ENCODE measurements at regions not wholly inside any gene's neighbourhood (a gene's known extent, or its start where the extent isn't known, plus 50 kb on each side); places are given as distances from the start of the nearest gene placed in this dataset.

- TF ChIP-seq ZFX (IDR thresholded peaks at IDR 0.05; ENCODE audit: borderline replicate concordance) (no peak), CTCF (IDR thresholded peaks at IDR 0.05) (no peak)
- H3K27ac ChIP-seq: no peak overlapping the region
These were observed 70.1 kb upstream of the TECRL start for GRCh38 chr4:64479338-64479737.

- TF ChIP-seq ZFX (IDR thresholded peaks at IDR 0.05; ENCODE audit: borderline replicate concordance) (no peak), CTCF (IDR thresholded peaks at IDR 0.05) (no peak)
- H3K27ac ChIP-seq: no peak overlapping the region
These were observed 67.9 kb upstream of the TECRL start for GRCh38 chr4:64477127-64477526.

- TF ChIP-seq ZFX (IDR thresholded peaks at IDR 0.05; ENCODE audit: borderline replicate concordance) (no peak), CTCF (IDR thresholded peaks at IDR 0.05) (no peak)
- H3K27ac ChIP-seq: no peak overlapping the region
These were observed 56.0 kb upstream of the TECRL start for GRCh38 chr4:64465263-64465662.

GRCh38 chr4:64464581-64464980 lies 55.3 kb upstream of the TECRL start:
- TF ChIP-seq ZFX (IDR thresholded peaks at IDR 0.05; ENCODE audit: borderline replicate concordance): no peak
- TF ChIP-seq CTCF (IDR thresholded peaks at IDR 0.05): no peak
- H3K27ac ChIP-seq: peak overlapping the region; percentile 2; the same call in 1 of the 2 replicates

All from 22Rv1 (cell line).